ENCODE measurements at regions not wholly inside any gene's neighbourhood (a gene's known extent, or its start where the extent isn't known, plus 50 kb on each side); places are given as distances from the start of the nearest gene placed in this dataset.

DNA sequence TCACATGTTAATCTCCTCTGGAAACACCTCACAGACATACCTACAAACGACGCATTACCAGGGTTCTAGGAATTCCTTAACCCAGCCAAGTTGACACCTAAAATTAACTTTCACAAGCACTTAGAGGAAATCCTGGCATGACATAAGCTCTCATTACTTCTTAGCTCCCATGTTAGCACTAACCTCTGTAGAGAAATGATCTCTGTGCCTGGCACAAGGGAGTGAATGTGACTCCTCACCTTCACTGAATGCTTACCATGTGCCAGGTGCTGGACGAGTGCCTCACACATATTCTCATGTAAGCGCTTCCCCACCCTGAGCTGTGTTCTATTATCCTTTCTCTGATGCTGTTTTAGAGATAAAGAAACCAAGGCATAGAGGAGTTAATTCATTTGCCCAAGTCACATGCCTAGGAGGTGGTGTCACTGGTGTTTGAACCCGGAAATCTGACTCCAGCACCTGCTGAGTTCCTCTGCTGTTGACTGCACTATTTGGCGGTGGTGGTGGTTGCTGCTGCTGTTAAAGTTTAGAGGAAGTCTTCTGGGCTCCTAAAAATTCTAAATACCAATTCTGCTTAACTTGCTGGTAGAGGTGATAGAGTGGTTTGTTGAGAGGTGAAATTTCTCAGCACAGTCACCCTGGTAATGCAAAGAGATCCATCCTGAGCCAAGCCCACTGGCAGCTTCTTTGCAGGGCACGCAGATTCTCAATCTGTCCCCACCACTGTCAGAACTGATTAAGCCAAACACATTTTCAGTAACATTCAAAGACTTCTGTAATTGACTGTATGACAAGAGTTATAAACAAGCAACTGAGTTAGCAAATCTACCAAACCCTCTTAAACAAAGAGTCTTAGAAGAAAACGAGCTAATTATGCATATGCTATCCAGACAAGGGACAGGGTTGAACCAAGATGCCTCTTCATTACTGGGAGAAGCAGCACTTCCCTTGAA, 200.3 kb downstream of the CMPK2 start:
- TF ChIP-seq CTCF (optimal IDR thresholded peaks at IDR 0.05 in 1 of 3, IDR thresholded peaks at IDR 0.05 in 1 of 3, conservative IDR thresholded peaks at IDR 0.05 in 1 of 3; ENCODE audit: extremely low read depth in 1 of 3, insufficient read depth in 2 of 3, low read length in 3 of 3) (no peak), EZH2 (IDR thresholded peaks at IDR 0.05; ENCODE audit: low read length) (no peak)
